H7 (cell line): ENCODE measurements at regions not wholly inside any gene's neighbourhood (a gene's known extent, or its start where the extent isn't known, plus 50 kb on each side); places are given as distances from the start of the nearest gene placed in this dataset.

Source experiments
- DNase-seq: peaks from one replicate; pipeline ENCODE4 v3.0.0; 2012
- H3K27me3 ChIP-seq: 2 replicates; pipeline ENCODE4 v1.6.0; 2011; ENCODE audit warnings: mild to moderate bottlenecking, low read length; ENCODE audit not compliant: control insufficient read depth, insufficient read depth
- H3K36me3 ChIP-seq: replicated peaks from 2 replicates; pipeline ENCODE4 v1.5.1; 2011; ENCODE audit warnings: low read length; ENCODE audit not compliant: control insufficient read depth, insufficient read depth
- H3K4me3 ChIP-seq: 2 replicates; pipeline ENCODE4 v1.5.1; 2011; ENCODE audit warnings: low read depth, mild to moderate bottlenecking, control low read depth, low read length, moderate library complexity; ENCODE audit not compliant: insufficient read depth

DNA sequence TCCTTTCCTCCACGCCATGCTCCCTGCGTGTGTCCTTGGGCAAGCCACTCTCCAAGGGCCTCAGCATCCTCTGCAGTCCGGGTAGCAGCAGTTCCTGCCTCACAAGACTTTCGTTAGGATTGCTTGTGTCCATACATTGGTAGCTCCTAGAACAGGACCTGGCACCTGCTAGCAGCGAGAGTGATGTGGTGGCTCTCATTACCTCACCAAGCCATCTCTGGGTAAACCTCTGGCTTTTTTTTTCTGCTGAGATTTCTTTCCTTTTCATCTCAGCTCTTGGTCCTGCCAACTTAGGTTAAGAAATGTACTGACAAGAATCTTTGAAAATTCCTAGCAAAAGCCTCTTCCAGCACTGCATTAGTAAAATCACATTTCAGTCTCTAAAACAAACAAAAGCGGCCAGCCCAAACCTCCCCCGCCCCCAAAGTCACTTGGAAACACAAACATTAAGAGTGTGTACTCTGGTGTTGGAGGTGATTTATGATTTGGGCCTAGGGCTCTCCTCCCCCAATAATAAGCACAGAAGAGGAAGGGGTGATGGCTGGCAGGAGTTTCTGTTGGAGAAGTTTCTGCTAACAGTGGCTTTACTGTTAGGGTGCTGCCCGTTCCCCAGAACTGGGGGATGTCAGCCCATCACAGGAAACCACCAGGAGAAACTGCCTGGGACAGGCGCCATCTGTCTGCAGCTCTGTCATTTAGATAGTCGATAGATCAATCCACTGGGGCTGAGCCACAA lies 199.2 kb downstream of the CD83 start:
- H3K36me3 ChIP-seq: no peaks in the 10 kb centered on the region; the same call in 1 of the 2 replicates
- DNase-seq: peak; percentile 47
- no peaks in the 10 kb centered on the region for H3K27me3 ChIP-seq
- H3K4me3 ChIP-seq: no peak overlapping the region

GRCh38 chr6:14317387-14317970 lies 199.9 kb downstream of the CD83 start:
- no peak for DNase-seq

GRCh38 chr6:14320332-14320731 lies 202.8 kb downstream of the CD83 start:
- Histone ChIP-seq H3K27me3 (no peaks in the 10 kb centered on the region), H3K4me3 (no peak overlapping the region), H3K36me3 (no peaks in the 10 kb centered on the region; the same call in 1 of the 2 replicates)
- DNase-seq: no peak

More at GRCh38 chr6:14317387-14317970, 199.9 kb downstream of the CD83 start:
- H3K27me3 ChIP-seq: no peaks in the 10 kb centered on the region
- no peak overlapping the region for H3K4me3 ChIP-seq
- H3K36me3 ChIP-seq: no peaks in the 10 kb centered on the region; the same call in 1 of the 2 replicates

DNA sequence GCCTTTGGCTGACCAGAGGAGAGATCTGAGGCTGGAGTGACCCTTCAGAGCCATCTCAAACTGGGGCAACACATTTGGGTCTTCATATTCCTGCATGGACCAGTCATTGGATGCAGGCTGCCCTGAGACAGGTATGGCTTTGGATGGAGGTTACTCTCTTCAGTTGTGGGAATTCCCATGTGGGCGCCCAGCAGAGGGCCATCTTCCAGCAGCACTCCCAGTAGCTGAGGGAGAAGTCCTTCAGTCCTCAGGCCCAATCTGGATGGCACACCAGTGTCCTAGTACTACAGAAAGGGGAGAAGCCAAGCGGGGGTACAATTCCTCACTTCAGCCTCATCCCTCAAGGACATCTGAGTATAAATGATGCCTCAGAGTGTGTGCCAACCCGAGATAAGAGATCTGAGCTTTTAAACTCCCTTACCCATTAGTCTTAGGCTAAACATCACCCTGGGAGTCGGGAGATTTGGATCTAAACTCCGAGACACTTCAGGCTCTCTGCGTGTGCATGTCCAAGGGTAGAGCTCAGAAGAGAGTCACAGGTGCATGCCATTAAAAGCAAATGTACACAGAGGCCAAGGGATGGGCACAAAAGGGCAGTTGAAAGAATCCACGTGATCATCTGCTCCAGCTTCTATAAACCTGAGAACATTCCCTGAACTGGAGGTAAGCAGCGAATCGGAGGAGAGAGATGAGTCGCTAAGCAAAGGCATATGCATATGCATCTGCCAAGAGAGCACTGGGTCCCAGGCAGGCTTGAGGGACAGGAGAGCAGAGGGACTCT lies 204.6 kb downstream of the CD83 start:
- H3K36me3 ChIP-seq: no peaks in the 10 kb centered on the region; the same call in 1 of the 2 replicates
- no peak overlapping the region for H3K4me3 ChIP-seq
- peak; percentile 35 for DNase-seq
- no peaks in the 10 kb centered on the region for H3K27me3 ChIP-seq

GRCh38 chr6:14322841-14323240 lies 205.3 kb downstream of the CD83 start:
- Histone ChIP-seq H3K4me3 (no peak overlapping the region), H3K27me3 (no peaks in the 10 kb centered on the region), H3K36me3 (no peaks in the 10 kb centered on the region; the same call in 1 of the 2 replicates)
- no peak for DNase-seq

- no peak for DNase-seq
These were observed 209.2 kb downstream of the CD83 start for GRCh38 chr6:14326774-14327173.

GRCh38 chr6:14328163-14328562 lies 210.6 kb downstream of the CD83 start:
- Histone ChIP-seq H3K4me3 (no peak overlapping the region), H3K27me3 (no peaks in the 10 kb centered on the region)
- DNase-seq: no peak

More at GRCh38 chr6:14326774-14327173, 209.2 kb downstream of the CD83 start:
- Histone ChIP-seq H3K27me3 (no peaks in the 10 kb centered on the region), H3K4me3 (no peak overlapping the region), H3K36me3 (no peaks in the 10 kb centered on the region; the same call in 1 of the 2 replicates)

DNA sequence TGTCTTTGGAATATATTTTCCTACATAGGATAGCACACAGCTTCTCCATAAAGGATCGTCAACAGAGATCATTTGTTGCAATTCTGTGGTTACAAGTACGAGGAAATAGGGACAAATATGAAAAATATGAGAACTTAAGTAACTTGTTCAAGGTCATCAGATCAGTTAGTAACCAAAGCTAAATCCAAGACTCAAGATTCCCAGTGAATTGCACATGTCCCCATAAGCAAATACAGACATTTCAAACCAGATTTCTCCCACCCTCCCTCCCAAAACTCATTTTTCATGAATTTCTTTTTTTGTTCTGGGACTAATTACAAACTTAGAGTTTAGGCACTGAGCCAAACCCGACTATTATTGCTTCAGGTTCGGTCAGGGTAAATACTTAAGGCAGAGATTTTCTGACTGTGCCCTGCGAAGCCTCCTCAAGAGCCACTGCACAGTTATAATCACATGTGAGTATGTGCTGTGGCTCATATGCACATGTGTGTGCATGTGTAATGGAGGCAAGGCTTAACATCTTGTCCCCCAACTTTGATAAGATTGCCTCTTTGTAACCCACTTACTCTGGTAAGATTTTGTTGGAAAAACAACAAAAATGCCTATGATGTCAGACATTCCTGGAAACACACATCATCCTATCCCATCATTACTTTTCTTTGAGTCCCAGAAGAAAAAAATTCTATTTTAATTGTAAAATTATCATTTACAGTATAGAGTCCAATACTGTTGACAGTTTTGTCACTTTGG lies 216.2 kb downstream of the CD83 start:
- H3K36me3 ChIP-seq: no peaks in the 10 kb centered on the region
- no peaks in the 10 kb centered on the region for H3K27me3 ChIP-seq
- H3K4me3 ChIP-seq: no peak overlapping the region
- DNase-seq: no peak

More at GRCh38 chr6:14328163-14328562, 210.6 kb downstream of the CD83 start:
- no peaks in the 10 kb centered on the region for H3K36me3 ChIP-seq

- Histone ChIP-seq H3K27me3 (no peaks in the 10 kb centered on the region), H3K36me3 (no peaks in the 10 kb centered on the region), H3K4me3 (no peak overlapping the region)
- DNase-seq: no peak
These were observed 217.5 kb downstream of the CD83 start for GRCh38 chr6:14335071-14335470.

GRCh38 chr6:14337152-14337551 lies 219.6 kb downstream of the CD83 start:
- no peak for DNase-seq

GRCh38 chr6:14339172-14339571 lies 221.6 kb downstream of the CD83 start:
- Histone ChIP-seq H3K36me3 (no peaks in the 10 kb centered on the region), H3K4me3 (no peak overlapping the region), H3K27me3 (no peaks in the 10 kb centered on the region)
- DNase-seq: no peak

More at GRCh38 chr6:14337152-14337551, 219.6 kb downstream of the CD83 start:
- Histone ChIP-seq H3K4me3 (no peak overlapping the region), H3K27me3 (no peaks in the 10 kb centered on the region), H3K36me3 (no peaks in the 10 kb centered on the region)

DNA sequence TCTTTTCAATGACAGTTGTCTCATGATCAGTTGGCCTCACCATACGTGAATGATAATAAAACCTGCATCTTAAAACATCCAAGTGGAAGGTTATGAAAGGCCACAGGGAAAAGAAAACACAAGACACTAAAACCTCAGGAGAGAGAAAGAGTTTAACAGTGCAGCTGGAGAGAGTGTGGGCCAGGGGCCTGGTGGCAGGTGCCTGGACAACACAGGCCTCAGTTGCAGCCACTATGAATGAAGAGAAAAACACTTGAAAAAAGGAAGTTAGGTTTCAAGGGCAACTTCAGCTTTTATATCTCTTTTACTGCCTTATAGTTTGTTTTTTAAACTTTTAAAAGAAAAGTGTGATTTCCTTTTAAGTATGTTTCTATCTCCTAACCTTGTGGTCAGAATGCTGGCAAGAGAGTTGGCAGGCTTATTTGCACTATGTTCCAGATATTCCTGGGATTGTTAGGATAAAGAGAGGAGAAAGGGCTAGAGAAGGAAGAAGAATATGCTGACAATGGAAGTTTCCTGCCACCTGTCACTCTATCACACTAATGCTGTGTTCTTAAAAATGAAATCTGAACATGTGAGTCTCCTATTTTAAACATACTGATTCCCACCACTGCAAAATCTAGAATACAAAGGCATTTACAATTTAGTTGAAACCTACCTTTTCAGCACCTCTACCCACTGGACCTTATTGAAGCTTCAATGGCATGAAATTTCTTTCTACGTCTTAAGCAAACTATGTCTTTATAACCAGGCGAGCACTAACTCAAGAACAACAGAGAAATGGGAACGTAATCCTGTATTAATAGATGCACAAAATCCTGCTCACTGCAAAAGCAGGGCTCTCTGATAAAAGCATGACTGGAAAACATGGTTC lies 222.4 kb downstream of the CD83 start:
- no peak for DNase-seq
- Histone ChIP-seq H3K27me3 (no peaks in the 10 kb centered on the region), H3K4me3 (no peak overlapping the region), H3K36me3 (no peaks in the 10 kb centered on the region)

DNA sequence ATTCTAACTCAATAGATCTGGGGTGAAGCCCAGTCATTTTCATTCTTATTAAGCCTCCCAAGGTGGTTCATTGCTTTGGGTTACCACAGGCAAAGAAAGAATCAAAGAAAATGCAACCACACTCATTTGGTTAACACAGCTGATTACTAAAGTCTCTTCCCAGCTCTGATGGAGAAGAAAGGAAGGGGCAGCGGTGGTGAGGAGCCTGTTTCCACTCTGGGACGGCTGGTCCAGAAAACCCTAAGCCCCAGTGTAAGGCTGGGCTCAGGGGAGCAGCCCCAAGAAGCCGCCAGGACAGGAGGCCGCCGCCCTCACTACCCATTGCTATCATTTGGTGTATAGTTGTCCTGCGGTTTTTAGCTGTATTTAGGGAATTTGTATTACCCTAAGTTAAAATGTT lies 226.9 kb downstream of the CD83 start:
- H3K27me3 ChIP-seq: no peaks in the 10 kb centered on the region
- H3K36me3 ChIP-seq: no peaks in the 10 kb centered on the region
- no peak overlapping the region for H3K4me3 ChIP-seq
- DNase-seq: peak; percentile 54
